ENCODE measurements at regions not wholly inside any gene's neighbourhood (a gene's known extent, or its start where the extent isn't known, plus 50 kb on each side); places are given as distances from the start of the nearest gene placed in this dataset.

DNA sequence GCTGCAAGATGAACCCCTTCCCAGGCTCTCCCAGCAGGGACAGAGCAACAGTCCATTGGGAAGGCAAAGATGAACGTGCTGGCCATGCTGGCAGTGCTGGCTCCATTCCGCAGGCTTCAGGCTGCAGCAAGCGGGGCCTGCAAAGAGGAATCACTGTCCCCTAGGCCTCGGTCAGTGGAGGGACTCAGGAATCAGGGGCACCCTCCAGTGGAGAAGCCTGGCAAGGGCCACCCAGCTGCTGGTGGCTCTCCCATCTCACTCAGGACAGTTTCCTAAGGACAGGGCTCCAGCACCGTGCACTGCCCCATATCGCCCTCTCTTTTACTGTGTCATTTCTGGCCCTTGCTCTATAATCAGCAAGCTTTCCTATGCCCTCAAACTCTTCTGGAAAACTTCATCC is 498.6 kb downstream of the EFNB2 start:
- no peak for DNase-seq (ENCODE audit: low read depth)

DNA sequence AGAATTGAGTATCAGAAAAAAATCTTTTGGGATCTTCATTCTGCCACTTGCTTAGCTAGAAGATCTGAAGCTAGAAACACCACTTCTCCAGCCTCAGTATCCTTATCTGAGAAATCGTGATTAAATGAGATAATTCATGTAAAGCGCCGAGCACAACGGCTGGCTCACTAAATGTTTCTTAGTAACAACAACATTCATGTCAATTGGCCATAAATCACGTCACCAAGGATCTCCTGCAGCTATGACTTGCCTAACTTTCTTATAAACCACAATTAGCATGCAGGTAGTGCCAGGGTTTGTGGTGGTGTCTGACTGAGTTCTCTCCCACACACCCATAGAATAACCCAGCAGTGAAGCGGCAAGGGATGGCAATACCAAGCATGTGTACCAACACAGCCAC is 501.3 kb downstream of the EFNB2 start:
- no peak for DNase-seq (ENCODE audit: low read depth)

DNA sequence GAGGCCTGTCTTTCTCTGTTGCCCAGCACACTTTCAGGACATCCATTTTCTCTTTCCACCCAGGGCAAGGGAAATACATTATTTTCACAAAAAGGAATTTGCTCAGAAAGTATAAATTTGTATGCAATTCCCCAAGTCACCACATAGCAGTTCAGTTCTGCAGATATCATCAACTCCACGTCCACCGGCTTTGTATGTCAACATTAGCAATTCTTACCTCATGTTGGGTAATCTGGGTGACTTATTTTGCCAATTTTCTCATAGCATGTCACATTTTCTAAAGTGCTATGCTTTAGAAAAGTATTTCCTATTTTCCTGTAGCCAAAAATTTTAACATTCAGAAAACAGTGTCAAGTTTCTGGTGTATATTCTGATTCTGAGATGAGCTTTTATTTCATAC is 501.8 kb downstream of the EFNB2 start:
- DNase-seq (ENCODE audit: low read depth) = no peak

DNA sequence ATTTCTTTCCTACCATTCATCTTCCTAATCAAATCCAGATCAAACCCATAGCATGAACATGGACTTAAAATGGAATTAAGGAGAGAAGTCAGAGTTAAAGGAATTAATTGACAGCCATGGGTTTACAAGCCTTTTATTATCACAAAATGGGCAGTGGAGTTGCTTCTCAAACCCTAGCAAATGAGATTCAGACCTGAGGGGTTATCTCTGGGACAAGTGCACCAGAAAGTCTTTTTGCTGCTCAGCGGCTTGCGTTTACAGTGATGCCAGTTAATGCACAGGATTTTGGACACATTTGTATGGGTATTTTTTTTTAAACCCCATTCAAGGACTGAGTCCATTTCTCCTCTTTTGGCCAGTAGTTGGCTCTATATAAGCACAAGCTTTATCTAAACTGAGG is 503.0 kb downstream of the EFNB2 start:
- DNase-seq (ENCODE audit: low read depth) = no peak

DNA sequence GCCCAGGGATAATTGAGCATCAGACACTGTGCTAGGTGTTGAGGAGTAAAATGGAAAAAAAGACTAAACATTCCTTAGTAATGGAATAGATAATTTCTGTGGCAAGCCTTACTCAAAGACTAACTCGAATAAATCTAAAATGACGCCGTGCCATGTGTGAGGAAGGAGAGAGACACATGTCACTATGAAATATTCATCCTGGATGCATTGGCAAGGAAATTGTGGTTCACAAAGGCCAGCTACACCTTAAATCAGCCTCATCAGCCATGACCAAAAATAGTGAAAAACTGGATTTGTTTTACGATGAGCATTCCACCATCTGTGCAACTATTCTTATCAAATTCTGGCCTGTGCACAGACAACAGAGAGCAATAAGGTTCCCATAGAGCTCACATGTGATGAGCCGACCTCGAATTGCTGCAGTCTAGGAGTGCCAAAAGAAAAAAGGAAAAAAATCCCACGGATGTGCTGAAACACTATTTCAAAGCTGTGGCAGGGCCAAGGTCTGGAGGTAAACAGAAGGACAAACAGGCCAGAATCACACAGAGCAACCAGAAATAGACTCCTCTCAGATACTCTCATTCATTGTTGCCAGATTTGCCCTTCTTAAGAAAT is 505.7 kb downstream of the EFNB2 start:
- DNase-seq (ENCODE audit: low read depth) = no peak

DNA sequence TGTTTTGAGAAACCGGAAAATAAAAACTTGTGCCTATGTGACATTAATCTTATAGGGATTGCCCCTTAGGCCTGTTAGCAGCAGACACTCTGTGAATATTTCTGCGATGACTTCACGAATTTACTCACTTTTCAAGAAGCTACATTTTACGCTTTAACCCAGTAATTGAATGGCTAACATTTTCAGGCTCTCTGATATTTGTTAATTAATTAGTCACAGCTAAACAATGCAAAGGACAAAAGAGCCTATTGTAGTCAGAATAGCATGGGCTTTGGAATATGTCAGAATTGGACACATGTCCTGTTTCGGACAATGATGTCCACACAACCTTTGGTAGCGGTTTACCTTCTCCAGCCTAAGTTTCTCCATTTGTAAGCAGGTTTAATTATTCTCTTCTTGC is 506.6 kb downstream of the EFNB2 start:
- no peak for DNase-seq (ENCODE audit: low read depth)

DNA sequence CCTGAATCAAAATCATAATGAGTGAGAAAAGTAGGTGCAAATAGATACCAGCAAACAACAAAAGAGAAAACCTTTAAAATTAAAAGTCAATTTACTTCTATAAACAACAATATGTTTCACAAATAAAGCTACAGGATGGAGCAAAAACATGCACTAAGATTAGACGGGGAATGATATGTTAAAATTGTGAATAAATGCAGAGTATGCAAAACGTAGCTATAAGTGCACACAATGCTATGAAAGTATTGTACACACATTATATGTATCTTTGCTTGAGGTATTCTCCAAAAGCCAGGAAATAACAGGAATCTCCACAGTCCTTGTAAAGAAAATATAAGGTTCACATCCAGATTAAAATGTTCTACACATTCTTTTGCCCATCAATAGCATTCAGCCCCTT is 523.9 kb downstream of the EFNB2 start:
- no peak for DNase-seq (ENCODE audit: low read depth)

DNA sequence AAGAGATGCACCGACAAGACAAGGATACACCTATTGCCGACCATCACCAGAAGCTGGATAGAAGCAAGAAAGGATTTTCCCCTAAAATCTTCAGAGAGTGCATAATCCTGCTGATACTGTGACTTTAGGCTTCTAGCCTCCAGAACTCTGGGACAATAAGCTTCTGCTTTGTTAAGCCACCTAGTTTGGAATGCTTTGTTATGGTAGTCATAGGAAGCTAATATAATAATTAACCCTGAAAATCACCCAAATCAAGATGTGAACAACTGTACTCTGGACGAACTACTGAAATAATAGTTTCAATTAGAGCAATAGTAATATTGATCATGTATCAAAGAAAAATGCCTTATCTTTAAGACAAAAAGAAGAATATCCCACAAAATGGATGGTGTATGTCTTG is 524.6 kb downstream of the EFNB2 start:
- no peak for DNase-seq (ENCODE audit: low read depth)

DNA sequence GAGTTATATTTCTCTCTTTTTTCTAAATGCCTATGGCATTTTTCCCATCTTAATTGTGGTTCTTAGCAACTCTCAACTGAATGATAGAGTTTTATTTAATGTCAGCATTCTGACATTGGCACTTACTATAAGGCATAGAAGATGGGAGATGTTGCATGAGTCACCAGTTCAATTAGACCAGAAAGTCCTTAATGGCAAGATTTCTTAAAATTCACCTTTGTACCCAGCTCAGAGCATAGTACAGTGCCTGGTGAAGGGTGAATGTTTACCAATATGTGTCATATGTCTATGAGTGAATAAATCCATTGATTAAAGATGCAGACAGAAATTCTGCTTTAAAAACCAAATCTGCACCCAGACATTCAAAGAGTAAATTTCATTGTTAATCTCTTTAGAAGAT is 526.9 kb downstream of the EFNB2 start:
- DNase-seq (ENCODE audit: low read depth) = no peak

DNA sequence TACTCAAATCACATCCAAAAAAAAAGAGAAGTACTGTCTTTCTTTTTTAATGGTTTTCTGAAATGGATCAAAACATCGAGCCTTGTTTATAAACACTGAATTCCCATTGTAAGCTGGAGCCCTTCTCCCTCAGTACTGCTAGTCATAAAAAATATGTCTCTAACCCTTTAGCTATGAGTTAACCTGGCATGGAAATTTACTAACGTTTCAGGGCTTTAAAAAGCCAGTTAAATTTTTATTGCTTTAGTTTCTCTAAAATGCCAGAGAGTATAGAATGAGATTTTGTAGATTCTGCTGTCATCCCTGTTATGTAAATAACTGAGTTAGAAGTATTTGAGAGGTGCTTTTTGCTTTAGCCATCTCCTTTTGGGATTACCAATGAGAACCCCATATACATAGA is 528.3 kb downstream of the EFNB2 start:
- DNase-seq (ENCODE audit: low read depth) = no peak

DNA sequence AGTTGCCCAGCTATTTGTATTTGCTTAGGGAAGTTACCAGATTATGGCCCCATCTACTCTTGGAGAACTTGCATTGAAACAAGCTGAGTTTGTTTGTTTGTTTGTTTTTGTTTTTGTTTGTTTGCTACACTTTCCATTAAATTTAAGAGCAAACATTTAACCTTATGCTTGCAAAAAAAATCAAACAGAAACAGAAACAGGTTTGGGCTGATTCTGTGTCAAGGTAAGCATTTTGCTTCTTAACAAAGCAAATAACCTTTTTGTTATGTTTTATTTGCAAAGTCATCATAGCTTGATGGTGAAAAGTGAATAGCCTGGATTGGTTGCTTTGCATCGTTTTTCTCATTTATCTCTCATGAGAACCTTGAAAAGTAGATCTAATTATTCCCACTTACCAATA is 531.8 kb downstream of the EFNB2 start:
- DNase-seq (ENCODE audit: low read depth) = no peak

DNA sequence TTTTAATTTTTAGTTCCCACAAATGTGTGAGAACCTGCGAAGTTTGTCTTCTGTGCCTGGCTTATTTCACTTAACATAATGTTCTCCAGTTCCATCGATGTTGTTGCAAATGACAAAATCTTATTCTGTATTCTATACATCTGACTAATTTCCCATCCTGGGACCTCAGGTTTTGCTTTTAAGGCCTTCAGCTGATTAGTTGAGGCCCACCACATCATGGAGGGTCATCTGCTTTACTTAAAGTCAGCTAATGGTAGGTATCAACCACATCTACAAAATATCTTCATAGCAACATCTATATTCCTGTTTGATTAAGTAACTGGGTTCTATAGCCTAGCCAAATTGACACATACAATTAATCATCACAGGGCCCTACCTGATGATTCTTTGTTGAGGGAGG is 534.0 kb downstream of the EFNB2 start:
- no peak for DNase-seq (ENCODE audit: low read depth)

DNA sequence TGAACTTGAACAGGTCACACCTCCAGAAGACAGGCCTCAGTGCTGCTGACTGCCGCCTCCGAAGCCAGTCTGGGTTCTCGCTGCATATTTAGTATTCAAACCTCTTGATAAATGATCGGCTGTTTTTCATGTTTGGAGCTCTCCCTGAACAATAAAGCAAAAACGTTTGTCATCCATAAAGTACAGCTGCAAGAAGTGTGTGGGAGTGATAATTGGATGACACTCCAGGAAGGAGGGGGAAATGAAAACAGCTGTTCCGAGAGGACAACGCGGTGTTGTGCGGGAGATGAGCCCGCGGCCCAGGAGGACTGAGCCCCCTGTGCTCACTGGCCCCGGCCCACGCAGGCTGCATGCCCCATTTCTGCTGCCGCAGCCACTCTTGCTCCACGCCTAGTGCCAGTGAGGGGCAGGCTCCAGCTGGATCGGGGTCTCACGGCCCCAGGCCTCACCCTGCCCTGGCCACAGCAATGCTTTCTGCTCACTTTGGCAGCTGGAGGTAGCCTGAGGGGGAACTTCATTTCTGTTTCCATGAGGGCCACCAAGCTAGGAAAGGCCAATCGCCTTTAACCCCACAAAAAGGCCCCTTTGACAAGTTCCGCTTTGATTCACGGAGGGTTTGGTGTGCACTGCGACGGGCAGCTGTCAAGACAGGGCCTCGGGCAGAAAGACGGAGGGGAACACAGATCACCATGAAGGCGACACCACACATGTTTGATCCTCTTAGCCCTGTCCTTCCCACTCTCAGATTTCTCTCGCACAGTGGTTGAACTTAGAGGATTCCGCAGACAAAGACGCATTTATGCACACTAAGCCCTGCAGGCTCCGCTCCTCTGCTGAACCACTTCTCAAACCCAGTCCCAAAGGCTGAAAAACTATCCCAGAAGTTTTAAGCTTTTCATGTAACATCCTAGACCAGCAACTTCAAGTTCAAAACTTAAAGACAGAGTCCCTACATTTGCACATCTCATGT is 537.6 kb downstream of the EFNB2 start:
- no peak for DNase-seq (ENCODE audit: low read depth)

DNA sequence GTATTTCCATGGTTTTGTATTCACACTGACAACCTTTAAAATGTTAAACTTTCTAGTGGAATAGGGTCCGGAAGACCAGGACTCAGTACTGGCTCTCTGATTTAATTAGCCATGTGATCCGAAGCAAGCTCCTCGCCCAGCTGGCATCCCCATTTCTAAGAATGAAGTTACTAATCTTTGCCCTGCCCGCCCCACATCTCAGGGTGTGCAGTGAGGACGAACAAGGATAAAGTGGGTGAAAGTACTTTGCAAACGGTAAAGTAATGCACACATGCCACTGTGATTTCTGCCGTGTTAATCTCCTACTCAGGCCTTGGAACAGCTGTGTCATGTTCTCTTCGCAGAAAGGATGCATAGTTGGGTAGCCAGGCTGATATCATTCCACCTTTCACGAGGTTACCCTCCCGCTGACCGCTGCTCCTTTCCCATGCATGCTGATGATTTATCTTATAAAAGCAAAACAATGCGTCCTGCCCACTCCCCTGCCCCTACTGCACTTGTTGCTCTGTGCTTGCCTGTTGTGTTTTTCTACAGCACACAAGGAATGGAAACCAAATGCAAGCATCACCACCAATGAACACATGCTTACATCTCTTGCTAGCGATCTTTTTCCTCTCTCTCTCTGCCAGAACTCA is 539.0 kb downstream of the EFNB2 start:
- DNase-seq (ENCODE audit: low read depth) = no peak

DNA sequence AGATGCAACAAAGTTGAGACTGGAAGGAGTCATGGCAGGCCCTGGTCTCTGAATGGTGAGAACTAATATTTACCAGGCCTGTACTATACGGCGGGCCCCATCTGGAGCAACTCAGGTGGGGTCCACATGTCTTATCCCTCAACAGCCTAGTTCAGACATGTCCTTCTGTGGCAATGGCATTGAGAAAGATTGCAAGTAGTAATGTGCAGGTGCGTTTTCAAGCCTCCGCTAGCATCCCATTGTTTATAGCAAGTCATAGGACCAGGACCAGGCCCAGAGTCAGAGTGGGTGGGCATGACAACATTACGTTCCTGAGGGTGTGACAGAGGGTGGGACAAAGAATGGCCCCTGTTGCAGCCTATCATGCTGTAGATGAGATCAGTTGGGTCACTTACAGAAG is 541.1 kb downstream of the EFNB2 start:
- DNase-seq (ENCODE audit: low read depth) = no peak

DNA sequence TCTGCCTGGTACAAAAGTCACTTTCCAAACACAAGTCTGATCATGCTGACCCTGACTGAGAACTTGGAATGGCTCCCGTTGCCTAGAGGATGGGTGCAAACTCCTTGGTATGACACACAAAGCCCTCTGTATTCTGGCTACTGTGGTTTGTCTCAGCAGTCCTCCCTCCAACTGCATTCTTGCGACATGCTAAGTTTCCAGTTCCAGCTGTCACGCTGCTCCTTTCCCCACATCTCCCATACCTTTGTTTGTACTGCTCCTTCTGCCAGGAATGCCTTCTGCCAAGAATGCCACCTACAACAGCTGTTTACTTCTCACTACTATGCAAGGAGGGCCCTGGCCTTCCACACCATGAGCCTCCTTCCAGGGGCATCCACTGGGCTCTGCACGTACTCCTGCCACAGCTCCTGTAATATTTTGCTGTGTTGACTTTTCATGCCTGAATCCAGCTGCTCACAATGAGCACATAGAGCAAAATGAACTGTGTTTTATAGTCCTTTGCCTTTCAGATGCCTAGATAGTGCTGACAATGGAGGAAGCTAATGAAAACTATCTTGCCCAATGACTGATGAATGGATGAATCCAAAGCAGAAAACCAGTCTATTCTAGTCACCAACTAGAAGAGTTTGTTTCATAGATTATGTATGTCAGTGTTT is 543.7 kb downstream of the EFNB2 start:
- DNase-seq (ENCODE audit: low read depth) = no peak

DNA sequence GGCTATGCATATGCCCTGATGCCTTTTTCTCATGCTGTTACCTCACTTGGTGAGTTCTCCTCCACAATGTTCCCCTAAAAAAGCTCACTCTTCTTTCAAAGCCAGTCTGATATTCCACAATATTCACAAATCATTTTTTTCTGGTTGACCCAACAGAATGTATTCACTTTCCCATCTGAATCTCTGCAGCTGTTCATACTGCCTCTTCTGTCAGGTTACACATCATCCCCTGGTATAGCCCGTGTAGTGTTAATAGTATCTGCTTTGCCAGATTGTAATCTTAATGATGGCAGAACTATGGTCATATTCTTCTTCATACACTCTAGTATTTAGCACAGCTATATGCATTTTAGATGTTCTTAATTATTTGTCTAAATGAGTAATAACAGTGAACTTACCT is 544.3 kb downstream of the EFNB2 start:
- no peak for DNase-seq (ENCODE audit: low read depth)

DNA sequence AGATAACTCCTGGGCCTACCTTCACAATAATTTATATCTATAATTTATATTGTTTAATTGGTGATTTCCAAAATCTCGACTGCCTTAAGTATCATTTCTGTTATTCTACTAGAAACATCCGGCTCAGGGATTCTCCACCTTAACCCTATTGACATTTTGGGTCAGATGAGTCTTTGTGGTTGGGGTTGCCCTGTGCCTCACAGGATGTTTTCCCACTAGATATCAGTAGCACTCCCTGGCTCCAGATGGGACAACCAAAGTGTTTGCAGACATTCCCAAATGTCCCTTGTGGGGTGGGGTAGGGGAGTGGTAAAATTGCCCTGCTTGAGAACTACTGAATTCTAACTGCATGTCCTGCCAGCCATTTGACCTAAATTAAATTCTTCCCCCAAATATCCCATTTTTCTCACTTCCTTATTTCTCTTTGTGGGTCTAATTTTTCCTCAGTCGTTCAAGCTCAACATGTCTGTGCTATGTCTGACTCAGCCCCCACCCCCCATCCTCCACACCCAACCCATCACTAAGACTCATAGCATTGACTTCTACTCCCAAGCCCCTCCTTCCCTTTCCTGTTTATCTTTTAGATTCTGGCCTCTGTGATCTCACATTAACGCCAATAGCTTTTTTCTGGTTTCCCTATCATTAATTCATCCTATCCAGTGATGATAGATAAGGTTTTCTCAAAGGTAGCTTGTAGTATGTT is 545.1 kb downstream of the EFNB2 start:
- DNase-seq (ENCODE audit: low read depth) = no peak

DNA sequence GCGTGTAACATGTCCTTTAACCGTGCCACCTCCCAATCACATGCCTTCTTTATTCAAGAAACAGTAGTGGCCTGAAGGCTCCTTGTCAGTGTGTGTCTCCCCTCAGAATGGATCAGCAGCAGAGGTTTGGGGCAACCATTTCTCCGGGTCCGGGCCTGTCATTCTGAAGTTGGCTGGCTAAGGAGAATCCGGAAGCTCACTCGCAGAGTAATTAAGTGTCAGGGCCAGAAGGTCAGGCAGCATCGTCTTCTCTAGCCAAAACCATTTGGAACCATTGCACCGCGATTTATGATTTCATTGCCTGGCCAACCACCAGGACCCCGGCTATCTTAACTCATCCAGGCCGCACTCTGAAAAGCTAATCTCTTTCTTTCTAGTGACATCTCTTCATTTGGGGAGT is 550.8 kb downstream of the EFNB2 start:
- no peak for DNase-seq (ENCODE audit: low read depth)

DNA sequence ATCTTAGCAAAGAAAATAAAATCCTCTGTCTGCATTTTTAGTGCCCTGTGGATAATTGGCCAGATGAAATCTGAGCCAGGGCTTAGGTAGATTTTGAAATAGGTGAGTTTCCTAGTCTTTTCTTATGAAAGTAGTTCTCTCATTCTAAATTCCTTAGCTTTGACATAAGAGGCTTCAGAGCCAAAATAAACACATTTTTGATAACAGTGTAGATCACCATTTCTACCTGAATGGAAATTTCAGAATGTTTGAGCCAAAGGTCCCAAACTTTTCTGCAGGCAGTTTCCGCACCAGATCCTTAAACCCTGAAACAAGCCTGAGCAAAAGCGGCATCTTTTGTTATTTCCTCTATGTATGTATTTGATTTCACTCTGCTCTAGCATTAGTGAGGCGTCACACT is 551.2 kb downstream of the EFNB2 start:
- DNase-seq (ENCODE audit: low read depth) = no peak

DNA sequence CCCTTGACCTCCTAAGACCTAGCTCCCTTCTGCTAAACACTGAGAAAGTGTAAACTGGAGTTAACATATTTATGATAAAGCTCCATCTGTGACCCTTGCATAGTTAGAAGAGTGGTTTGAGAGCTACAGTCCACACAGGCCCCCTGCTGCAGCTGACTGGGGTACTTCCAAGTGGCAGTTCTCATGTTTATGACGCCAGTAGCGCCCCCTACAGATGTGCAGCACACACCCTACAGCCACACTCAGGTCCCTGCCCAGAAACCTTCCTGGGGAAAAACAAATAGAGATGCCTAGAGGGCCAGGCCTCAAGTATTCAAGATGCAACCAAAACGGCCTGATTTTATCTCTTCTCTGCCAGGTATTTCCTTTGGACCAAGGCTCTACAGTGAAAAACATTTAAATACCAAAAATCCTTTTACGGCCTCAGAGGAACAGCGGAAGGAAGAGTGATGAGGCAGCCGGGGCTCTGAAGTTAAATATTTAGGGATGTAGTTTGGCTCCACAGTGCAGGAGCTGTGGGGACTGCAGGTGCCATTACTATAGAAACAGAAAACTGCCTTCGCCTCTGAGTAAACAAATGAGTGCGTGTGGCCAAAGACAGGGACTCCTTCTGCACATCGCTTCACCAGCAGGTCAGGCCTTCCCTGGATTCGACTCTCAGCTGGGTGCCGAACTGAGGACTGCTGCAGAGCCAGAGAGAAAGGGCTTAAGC is 553.1 kb downstream of the EFNB2 start:
- DNase-seq (ENCODE audit: low read depth) = no peak

Data from activated T-cell treated with anti-CD3 and anti-CD28 coated beads for 1 hour (primary cell).